ENCODE measurements at regions not wholly inside any gene's neighbourhood (a gene's known extent, or its start where the extent isn't known, plus 50 kb on each side); places are given as distances from the start of the nearest gene placed in this dataset.

- Histone ChIP-seq H2BK5ac (ENCODE audit: low read length) (no peak overlapping the region), H3K56ac (ENCODE audit: low read length) (no peak overlapping the region), H3K4me2 (ENCODE audit: low read length) (no peak overlapping the region), H2BK15ac (replicated peaks; ENCODE audit: low read depth) (no peak overlapping the region), H4K8ac (ENCODE audit: low read depth, low read length) (no peak overlapping the region), H3K79me1 (ENCODE audit: low read length) (no peaks in the 10 kb centered on the region), H3K23ac (ENCODE audit: low read length) (no peak overlapping the region), H2AK5ac (ENCODE audit: low read length) (no peak overlapping the region), H3K27ac (ENCODE audit: low read depth, low read length) (no peak overlapping the region), H3K18ac (ENCODE audit: low read length) (no peak overlapping the region), H3K27me3 (ENCODE audit: insufficient read depth, low read length, poor library complexity) (no peaks in the 10 kb centered on the region), H3K4me3 (ENCODE audit: low read length) (no peak overlapping the region), H3K36me3 (ENCODE audit: control insufficient read depth, insufficient read depth, low read length) (no peaks in the 10 kb centered on the region), H2BK120ac (ENCODE audit: low read depth, low read length) (no peak overlapping the region), H3K4ac (ENCODE audit: low read depth, low read length) (no peak overlapping the region), H3K79me2 (ENCODE audit: control insufficient read depth, insufficient read depth, low read length) (no peaks in the 10 kb centered on the region), H4K5ac (ENCODE audit: low read length) (no peak overlapping the region), H3K9ac (ENCODE audit: low read length) (no peak overlapping the region), H3K4me1 (ENCODE audit: control insufficient read depth, low read depth, low read length) (peaks cover 4% of the 10 kb centered on the region)
- DNase-seq: peak; percentile 77
- WGBS (ENCODE audit: extremely low coverage, insufficient coverage, low lambda C conversion rate): no CpG with 5 or more reads among the region's 3 CpGs
Measured at GRCh38 chr2:220890931-220891330, 681.2 kb downstream of the EPHA4 start.

DNA sequence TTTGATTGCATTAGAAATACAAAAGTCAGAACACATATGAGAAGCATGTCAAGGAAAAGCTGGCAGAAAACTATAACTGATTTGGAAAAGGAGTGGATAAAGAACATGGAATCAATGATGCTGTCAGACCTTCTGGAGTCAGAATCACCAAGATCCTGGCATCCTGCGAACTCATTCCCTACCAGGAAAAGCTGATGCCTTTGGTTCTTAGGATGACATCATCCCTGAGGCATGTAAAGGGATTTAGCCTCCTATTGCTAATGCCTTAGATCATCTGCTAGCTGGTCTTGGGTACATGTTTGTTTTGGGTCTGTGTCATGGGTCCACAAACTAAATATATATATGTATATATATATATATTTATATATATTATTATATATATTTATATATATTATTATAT is 680.7 kb downstream of the EPHA4 start:
- Histone ChIP-seq H3K23ac (ENCODE audit: low read length) (no peak overlapping the region), H3K4me3 (ENCODE audit: low read length) (no peak overlapping the region), H3K36me3 (ENCODE audit: control insufficient read depth, insufficient read depth, low read length) (no peaks in the 10 kb centered on the region), H2BK15ac (replicated peaks; ENCODE audit: low read depth) (no peak overlapping the region), H3K9ac (ENCODE audit: low read length) (no peak overlapping the region), H4K8ac (ENCODE audit: low read depth, low read length) (no peak overlapping the region), H3K79me1 (ENCODE audit: low read length) (no peaks in the 10 kb centered on the region), H2AK5ac (ENCODE audit: low read length) (no peak overlapping the region), H2BK5ac (ENCODE audit: low read length) (no peak overlapping the region), H3K4me1 (ENCODE audit: control insufficient read depth, low read depth, low read length) (peaks cover 4% of the 10 kb centered on the region), H3K4ac (ENCODE audit: low read depth, low read length) (no peak overlapping the region), H3K27me3 (ENCODE audit: insufficient read depth, low read length, poor library complexity) (no peaks in the 10 kb centered on the region), H3K56ac (ENCODE audit: low read length) (no peak overlapping the region), H3K4me2 (ENCODE audit: low read length) (no peak overlapping the region), H3K18ac (ENCODE audit: low read length) (no peak overlapping the region), H3K27ac (ENCODE audit: low read depth, low read length) (no peak overlapping the region), H3K79me2 (ENCODE audit: control insufficient read depth, insufficient read depth, low read length) (no peaks in the 10 kb centered on the region), H4K5ac (ENCODE audit: low read length) (no peak overlapping the region), H2BK120ac (ENCODE audit: low read depth, low read length) (no peak overlapping the region)
- DNase-seq: peak; percentile 97
- no CpG with 5 or more reads among the region's 1 CpG for WGBS (ENCODE audit: extremely low coverage, insufficient coverage, low lambda C conversion rate)

DNA sequence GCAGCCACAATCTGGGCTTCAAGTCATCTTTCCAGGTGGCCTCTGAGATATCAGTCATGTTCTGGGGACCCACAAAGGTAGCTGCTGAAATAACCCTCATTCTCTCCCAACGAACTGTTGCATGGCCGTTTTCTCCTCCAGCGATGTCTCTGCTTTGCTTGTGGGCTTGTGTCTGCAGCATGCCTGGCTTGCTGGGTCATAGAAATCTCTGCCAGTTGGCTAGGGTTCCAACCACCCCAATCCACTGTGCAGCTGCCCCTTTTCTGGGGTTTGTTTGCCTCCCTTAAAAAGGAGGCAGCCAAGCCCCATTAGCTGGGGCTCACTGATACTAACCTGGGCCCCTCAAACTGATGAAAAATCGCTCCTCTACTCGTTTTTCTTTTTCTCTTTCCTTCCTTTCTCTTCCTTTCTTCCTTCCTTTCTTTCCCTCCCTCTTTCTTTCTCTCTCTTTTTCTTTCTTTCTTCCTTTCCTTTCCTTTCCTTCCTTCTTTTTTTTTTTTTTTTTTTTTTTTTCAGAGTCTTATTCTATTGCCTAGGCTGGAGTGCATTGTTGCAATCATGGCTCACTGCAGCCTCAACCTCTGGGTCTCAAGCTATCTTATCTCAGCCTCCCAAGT is 680.0 kb downstream of the EPHA4 start:
- H3K4me2 ChIP-seq (ENCODE audit: low read length): no peak overlapping the region
- H3K27ac ChIP-seq (ENCODE audit: low read depth, low read length): no peak overlapping the region
- H2BK5ac ChIP-seq (ENCODE audit: low read length): no peak overlapping the region
- H4K8ac ChIP-seq (ENCODE audit: low read depth, low read length): no peak overlapping the region
- H3K4ac ChIP-seq (ENCODE audit: low read depth, low read length): peak overlapping the region; percentile 81
- no peak overlapping the region for H2AK5ac ChIP-seq (ENCODE audit: low read length)
- no peaks in the 10 kb centered on the region for H3K79me2 ChIP-seq (ENCODE audit: control insufficient read depth, insufficient read depth, low read length)
- peaks cover 4% of the 10 kb centered on the region for H3K4me1 ChIP-seq (ENCODE audit: control insufficient read depth, low read depth, low read length)
- no CpG with 5 or more reads among the region's 5 CpGs for WGBS (ENCODE audit: extremely low coverage, insufficient coverage, low lambda C conversion rate)
- peak overlapping the region; percentile 38 for H2BK15ac ChIP-seq (replicated peaks; ENCODE audit: low read depth)
- no peak overlapping the region for H3K23ac ChIP-seq (ENCODE audit: low read length)
- H3K79me1 ChIP-seq (ENCODE audit: low read length): no peaks in the 10 kb centered on the region
- H3K36me3 ChIP-seq (ENCODE audit: control insufficient read depth, insufficient read depth, low read length): no peaks in the 10 kb centered on the region
- H3K9ac ChIP-seq (ENCODE audit: low read length): no peak overlapping the region
- no peaks in the 10 kb centered on the region for H3K27me3 ChIP-seq (ENCODE audit: insufficient read depth, low read length, poor library complexity)
- H3K18ac ChIP-seq (ENCODE audit: low read length): peak overlapping the region; percentile 68
- peak overlapping the region; percentile 7 for H2BK120ac ChIP-seq (ENCODE audit: low read depth, low read length)
- peak; percentile 16 for DNase-seq
- no peak overlapping the region for H4K5ac ChIP-seq (ENCODE audit: low read length)
- H3K56ac ChIP-seq (ENCODE audit: low read length): no peak overlapping the region
- no peak overlapping the region for H3K4me3 ChIP-seq (ENCODE audit: low read length)

- Histone ChIP-seq H3K4me1 (ENCODE audit: control insufficient read depth, low read depth, low read length) (peaks cover 2% of the 10 kb centered on the region), H3K27me3 (ENCODE audit: insufficient read depth, low read length, poor library complexity) (no peaks in the 10 kb centered on the region), H3K56ac (ENCODE audit: low read length) (no peak overlapping the region), H3K4ac (ENCODE audit: low read depth, low read length) (no peak overlapping the region), H4K8ac (ENCODE audit: low read depth, low read length) (no peak overlapping the region), H2BK5ac (ENCODE audit: low read length) (no peak overlapping the region), H3K36me3 (ENCODE audit: control insufficient read depth, insufficient read depth, low read length) (no peaks in the 10 kb centered on the region), H3K27ac (ENCODE audit: low read depth, low read length) (no peak overlapping the region), H3K4me3 (ENCODE audit: low read length) (no peak overlapping the region), H3K23ac (ENCODE audit: low read length) (no peak overlapping the region), H2BK120ac (ENCODE audit: low read depth, low read length) (no peak overlapping the region), H3K18ac (ENCODE audit: low read length) (no peak overlapping the region), H3K79me1 (ENCODE audit: low read length) (no peaks in the 10 kb centered on the region), H2AK5ac (ENCODE audit: low read length) (no peak overlapping the region), H3K9ac (ENCODE audit: low read length) (no peak overlapping the region), H2BK15ac (replicated peaks; ENCODE audit: low read depth) (no peak overlapping the region), H4K5ac (ENCODE audit: low read length) (no peak overlapping the region), H3K79me2 (ENCODE audit: control insufficient read depth, insufficient read depth, low read length) (no peaks in the 10 kb centered on the region), H3K4me2 (ENCODE audit: low read length) (no peak overlapping the region)
- DNase-seq: peak; percentile 78
- WGBS (ENCODE audit: extremely low coverage, insufficient coverage, low lambda C conversion rate): no CpG with 5 or more reads among the region's 2 CpGs
Measured at GRCh38 chr2:220893411-220893810, 678.7 kb downstream of the EPHA4 start.

GRCh38 chr2:220894069-220894468 is 678.0 kb downstream of the EPHA4 start:
- Histone ChIP-seq H4K8ac (ENCODE audit: low read depth, low read length) (no peak overlapping the region), H2BK120ac (ENCODE audit: low read depth, low read length) (no peak overlapping the region), H4K5ac (ENCODE audit: low read length) (no peak overlapping the region), H3K79me2 (ENCODE audit: control insufficient read depth, insufficient read depth, low read length) (no peaks in the 10 kb centered on the region), H2AK5ac (ENCODE audit: low read length) (no peak overlapping the region), H3K18ac (ENCODE audit: low read length) (no peak overlapping the region), H3K4me3 (ENCODE audit: low read length) (no peak overlapping the region), H3K27ac (ENCODE audit: low read depth, low read length) (no peak overlapping the region), H3K23ac (ENCODE audit: low read length) (no peak overlapping the region), H3K36me3 (ENCODE audit: control insufficient read depth, insufficient read depth, low read length) (no peaks in the 10 kb centered on the region), H3K56ac (ENCODE audit: low read length) (no peak overlapping the region), H3K9ac (ENCODE audit: low read length) (no peak overlapping the region), H3K4me1 (ENCODE audit: control insufficient read depth, low read depth, low read length) (peaks cover 2% of the 10 kb centered on the region), H3K4me2 (ENCODE audit: low read length) (no peak overlapping the region), H3K27me3 (ENCODE audit: insufficient read depth, low read length, poor library complexity) (no peaks in the 10 kb centered on the region), H2BK15ac (replicated peaks; ENCODE audit: low read depth) (no peak overlapping the region), H3K4ac (ENCODE audit: low read depth, low read length) (no peak overlapping the region), H3K79me1 (ENCODE audit: low read length) (no peaks in the 10 kb centered on the region), H2BK5ac (ENCODE audit: low read length) (no peak overlapping the region)
- DNase-seq: no peak
- WGBS (ENCODE audit: extremely low coverage, insufficient coverage, low lambda C conversion rate): no CpG with 5 or more reads among the region's 1 CpG

- Histone ChIP-seq H3K79me2 (ENCODE audit: control insufficient read depth, insufficient read depth, low read length) (no peaks in the 10 kb centered on the region), H2BK5ac (ENCODE audit: low read length) (no peak overlapping the region), H3K56ac (ENCODE audit: low read length) (no peak overlapping the region), H3K18ac (ENCODE audit: low read length) (no peak overlapping the region), H3K4me1 (ENCODE audit: control insufficient read depth, low read depth, low read length) (no peaks in the 10 kb centered on the region), H2BK120ac (ENCODE audit: low read depth, low read length) (no peak overlapping the region), H3K36me3 (ENCODE audit: control insufficient read depth, insufficient read depth, low read length) (no peaks in the 10 kb centered on the region), H3K23ac (ENCODE audit: low read length) (no peak overlapping the region), H3K4ac (ENCODE audit: low read depth, low read length) (no peak overlapping the region), H2BK15ac (replicated peaks; ENCODE audit: low read depth) (no peak overlapping the region), H3K4me2 (ENCODE audit: low read length) (no peak overlapping the region), H3K4me3 (ENCODE audit: low read length) (no peak overlapping the region), H3K27me3 (ENCODE audit: insufficient read depth, low read length, poor library complexity) (no peaks in the 10 kb centered on the region), H3K27ac (ENCODE audit: low read depth, low read length) (no peak overlapping the region), H3K9ac (ENCODE audit: low read length) (no peak overlapping the region), H4K8ac (ENCODE audit: low read depth, low read length) (no peak overlapping the region), H3K79me1 (ENCODE audit: low read length) (no peaks in the 10 kb centered on the region), H4K5ac (ENCODE audit: low read length) (no peak overlapping the region), H2AK5ac (ENCODE audit: low read length) (no peak overlapping the region)
- no CpG with 5 or more reads among the region's 1 CpG for WGBS (ENCODE audit: extremely low coverage, insufficient coverage, low lambda C conversion rate)
- no peak for DNase-seq
Measured at GRCh38 chr2:220899492-220899891, 672.6 kb downstream of the EPHA4 start.

Measured in mesendoderm (in vitro differentiated cells).